ENCODE measurements at regions not wholly inside any gene's neighbourhood (a gene's known extent, or its start where the extent isn't known, plus 50 kb on each side); places are given as distances from the start of the nearest gene placed in this dataset.

DNA sequence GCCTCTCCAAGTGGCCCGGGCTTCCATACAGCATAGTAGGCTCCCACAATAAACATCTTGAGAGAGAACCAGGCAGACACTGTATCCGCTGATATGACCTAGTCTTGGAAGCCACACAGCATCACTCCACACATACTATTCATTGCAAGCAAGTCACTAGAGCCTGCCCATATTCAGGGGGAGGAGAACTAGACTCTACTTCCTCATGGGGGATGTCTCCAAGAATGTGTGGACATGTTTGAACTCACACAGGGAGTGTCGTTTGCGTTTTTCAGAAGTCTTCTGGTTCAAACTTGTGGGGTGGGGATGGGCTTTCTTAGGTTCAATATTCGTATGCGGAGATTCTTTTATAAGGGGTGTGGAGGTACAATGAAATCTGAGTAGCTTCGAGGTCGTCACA, 232.6 kb upstream of the HABP2 start:
- ATAC-seq = peak in 1 of 4 donors; percentile 62
- WGBS, 2 donors = 71 to 89% methylated on average over 8 of the region's 8 CpGs
- no peaks in the 10 kb centered on the region for H3K9me3 ChIP-seq
- intact Hi-C loops (cut with DNase I) = no loop called here
- no peak overlapping the region for H3K4me3 ChIP-seq
- H3K4me1 ChIP-seq = no peaks in the 10 kb centered on the region
- H3K27ac ChIP-seq = no peak overlapping the region
- no peaks in the 10 kb centered on the region for H3K36me3 ChIP-seq
- H3K27me3 ChIP-seq = no peaks in the 10 kb centered on the region
- no peak for FAIRE-seq
- no peak for DNase-seq
- TF ChIP-seq, protein P1, sequence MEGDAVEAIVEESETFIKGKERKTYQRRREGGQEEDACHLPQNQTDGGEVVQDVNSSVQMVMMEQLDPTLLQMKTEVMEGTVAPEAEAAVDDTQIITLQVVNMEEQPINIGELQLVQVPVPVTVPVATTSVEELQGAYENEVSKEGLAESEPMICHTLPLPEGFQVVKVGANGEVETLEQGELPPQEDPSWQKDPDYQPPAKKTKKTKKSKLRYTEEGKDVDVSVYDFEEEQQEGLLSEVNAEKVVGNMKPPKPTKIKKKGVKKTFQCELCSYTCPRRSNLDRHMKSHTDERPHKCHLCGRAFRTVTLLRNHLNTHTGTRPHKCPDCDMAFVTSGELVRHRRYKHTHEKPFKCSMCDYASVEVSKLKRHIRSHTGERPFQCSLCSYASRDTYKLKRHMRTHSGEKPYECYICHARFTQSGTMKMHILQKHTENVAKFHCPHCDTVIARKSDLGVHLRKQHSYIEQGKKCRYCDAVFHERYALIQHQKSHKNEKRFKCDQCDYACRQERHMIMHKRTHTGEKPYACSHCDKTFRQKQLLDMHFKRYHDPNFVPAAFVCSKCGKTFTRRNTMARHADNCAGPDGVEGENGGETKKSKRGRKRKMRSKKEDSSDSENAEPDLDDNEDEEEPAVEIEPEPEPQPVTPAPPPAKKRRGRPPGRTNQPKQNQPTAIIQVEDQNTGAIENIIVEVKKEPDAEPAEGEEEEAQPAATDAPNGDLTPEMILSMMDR (IDR thresholded peaks at IDR 0.05) = no peak

DNA sequence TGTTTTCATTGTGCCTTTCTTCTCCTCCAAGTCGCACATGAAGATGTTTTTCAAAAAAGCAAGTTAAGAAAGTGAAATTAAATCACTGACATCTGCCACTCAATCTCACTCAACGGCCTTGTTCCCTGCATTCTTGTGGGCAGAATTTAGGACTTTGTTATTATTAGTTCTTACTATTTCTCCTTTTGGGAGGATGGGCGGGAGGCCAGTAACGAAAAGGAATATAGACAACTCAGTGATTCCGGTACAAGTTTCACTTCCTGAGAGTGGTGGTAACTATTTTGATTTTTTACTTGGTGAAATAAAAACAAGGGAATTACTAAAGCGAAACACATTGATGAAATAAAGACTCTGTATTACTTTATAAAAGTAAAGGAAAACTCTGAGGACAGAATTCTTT, 231.9 kb upstream of the HABP2 start:
- ATAC-seq (peak in 2 of 4 donors; percentile 43 to 67), DNase-seq (peak in 1 of 6 donors; percentile 20), FAIRE-seq (no peak)
- intact Hi-C loops (cut with DNase I) = no loop called here
- no peak overlapping the region for H3K4me3 ChIP-seq
- WGBS, 2 donors = 81 to 84% methylated on average over 6 of the region's 6 CpGs
- no peaks in the 10 kb centered on the region for H3K27me3 ChIP-seq
- no peak overlapping the region for H3K27ac ChIP-seq
- no peaks in the 10 kb centered on the region for H3K4me1 ChIP-seq
- H3K9me3 ChIP-seq = no peaks in the 10 kb centered on the region
- H3K36me3 ChIP-seq = no peaks in the 10 kb centered on the region
- TF ChIP-seq, protein P1 (IDR thresholded peaks at IDR 0.05) = no peak

DNA sequence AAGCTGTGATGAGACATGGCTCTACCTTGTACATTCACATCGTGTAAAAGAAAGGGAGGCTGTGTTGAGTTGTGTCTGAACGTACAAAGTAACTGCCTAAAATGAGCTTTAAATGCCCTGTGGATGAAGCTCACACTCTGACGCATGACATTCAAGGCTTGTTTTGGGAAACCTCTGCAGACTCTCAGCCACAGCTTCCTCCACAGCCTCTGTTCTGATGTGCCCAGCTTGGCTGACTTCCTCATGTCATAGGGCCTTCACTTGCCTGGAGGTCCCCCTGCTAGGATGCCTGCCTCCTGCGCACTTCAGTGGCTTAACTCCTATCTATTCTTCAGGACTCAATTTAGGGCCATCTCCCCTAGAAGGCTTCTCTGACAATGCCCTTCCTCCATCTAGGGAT, 230.0 kb upstream of the HABP2 start:
- peak in 1 of 6 donors; percentile 31 for DNase-seq
- TF ChIP-seq, protein P1 (IDR thresholded peaks at IDR 0.05) = no peak
- no peaks in the 10 kb centered on the region for H3K9me3 ChIP-seq
- FAIRE-seq = no peak
- no peak overlapping the region for H3K4me3 ChIP-seq
- intact Hi-C loops (cut with DNase I) = no loop called here
- 81 to 85% methylated on average over 4 of the region's 4 CpGs for WGBS, 2 donors
- no peaks in the 10 kb centered on the region for H3K4me1 ChIP-seq
- H3K36me3 ChIP-seq = no peaks in the 10 kb centered on the region
- H3K27me3 ChIP-seq = no peaks in the 10 kb centered on the region
- H3K27ac ChIP-seq = no peak overlapping the region
- ATAC-seq = peak in 2 of 4 donors; percentile 55 to 70

DNA sequence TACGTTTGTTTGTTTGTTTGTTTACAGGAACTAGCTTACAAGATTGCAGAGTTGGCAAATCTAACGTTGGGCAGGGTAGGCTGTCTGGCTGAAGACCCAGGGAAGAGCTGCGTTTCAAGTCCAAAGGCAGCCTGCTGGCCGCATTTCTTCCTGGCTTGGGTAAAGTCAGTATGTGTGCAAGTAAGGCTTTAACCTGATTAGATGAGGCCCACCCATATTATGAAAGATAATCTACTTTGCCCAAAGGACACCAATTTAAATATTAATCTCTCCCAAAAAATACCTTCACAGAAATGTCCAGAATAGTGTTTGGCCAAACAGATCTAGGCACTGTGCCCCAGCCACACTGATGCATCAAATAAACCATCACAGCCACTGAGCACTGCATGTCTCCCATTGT, 228.9 kb upstream of the HABP2 start:
- WGBS, 2 donors = 66 to 78% methylated on average over 4 of the region's 4 CpGs
- TF ChIP-seq, protein P1 (IDR thresholded peaks at IDR 0.05) = no peak
- no peak for ATAC-seq
- H3K36me3 ChIP-seq = no peaks in the 10 kb centered on the region
- H3K27me3 ChIP-seq = no peaks in the 10 kb centered on the region
- no peaks in the 10 kb centered on the region for H3K4me1 ChIP-seq
- no peak overlapping the region for H3K27ac ChIP-seq
- no peaks in the 10 kb centered on the region for H3K9me3 ChIP-seq
- no peak for DNase-seq
- FAIRE-seq = no peak
- no peak overlapping the region for H3K4me3 ChIP-seq
- intact Hi-C loops (cut with DNase I) = no loop called here

DNA sequence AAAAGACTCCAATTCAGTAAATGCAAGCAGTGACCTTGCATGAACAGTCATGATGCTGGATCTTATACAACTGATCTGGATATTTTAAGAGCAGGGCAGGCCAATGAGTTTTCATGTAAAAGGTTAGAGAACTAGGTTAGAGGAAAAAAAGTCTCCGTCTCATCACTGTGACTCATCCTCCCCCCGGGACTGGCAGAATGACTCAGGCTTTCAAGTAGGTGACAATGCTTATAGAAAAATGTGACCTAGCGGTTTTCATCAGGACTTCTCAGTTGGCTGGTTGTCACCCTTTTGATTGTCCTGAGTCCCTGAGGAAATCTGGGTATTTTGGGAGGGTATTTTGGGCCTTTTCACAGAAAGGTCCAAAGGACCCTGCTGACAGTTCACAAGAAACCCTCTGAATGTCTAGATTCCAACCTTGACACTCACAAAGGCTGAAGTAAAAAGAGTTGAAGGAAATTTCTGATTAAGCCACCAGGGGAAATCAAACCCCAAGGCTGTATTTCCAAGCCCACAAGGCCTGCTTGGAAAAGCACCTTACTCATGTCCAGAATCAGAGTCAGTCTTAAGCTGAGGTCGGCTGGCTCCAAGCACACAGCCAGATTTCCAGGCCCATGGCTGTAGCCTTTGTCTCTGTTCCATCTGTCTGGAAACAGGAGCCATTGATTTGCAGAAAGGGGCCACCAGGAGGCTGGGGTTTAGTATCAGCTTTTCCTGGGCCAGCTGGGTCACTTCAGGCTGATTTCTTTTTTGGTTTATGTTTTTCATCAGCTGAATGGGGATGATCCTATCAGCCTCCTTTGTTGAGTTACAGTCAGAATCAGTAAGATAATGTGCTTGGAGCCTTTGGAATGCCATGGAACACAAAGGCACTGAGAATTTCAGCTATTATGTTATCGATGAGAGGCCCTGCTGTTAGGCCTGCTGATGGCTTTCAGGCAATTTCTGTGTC, 226.4 kb upstream of the HABP2 start:
- ATAC-seq (peak in 3 of 4 donors; percentile 31 to 61 (median 60)), DNase-seq (peak in 2 of 6 donors; percentile 9 to 15), FAIRE-seq (no peak)
- TF ChIP-seq, protein P1 (IDR thresholded peaks at IDR 0.05) = no peak
- no peak overlapping the region for H3K27ac ChIP-seq
- H3K36me3 ChIP-seq = no peaks in the 10 kb centered on the region
- H3K4me1 ChIP-seq = no peaks in the 10 kb centered on the region
- WGBS, 2 donors = 73 to 80% methylated on average over 5 of the region's 5 CpGs
- H3K4me3 ChIP-seq = no peak overlapping the region
- H3K9me3 ChIP-seq = no peaks in the 10 kb centered on the region
- intact Hi-C loops (cut with DNase I) = no loop called here
- H3K27me3 ChIP-seq = no peaks in the 10 kb centered on the region

Data from pancreas (tissue), 10 donors.